Retinal pigment epithelial cell (primary cell): ENCODE measurements at regions not wholly inside any gene's neighbourhood (a gene's known extent, or its start where the extent isn't known, plus 50 kb on each side); places are given as distances from the start of the nearest gene placed in this dataset.

ENCODE experiments used
- DNase-seq: peaks from one replicate; pipeline ENCODE4 v3.0.0-alpha.2; 2010; ENCODE audit warnings: low read depth
- H3K4me3 ChIP-seq: 2 replicates; pipeline ENCODE4 v1.5.1; 2011; ENCODE audit warnings: mild to moderate bottlenecking, low read length, control low read depth, moderate library complexity
- TF ChIP-seq, protein P1 (sequence below): conservative IDR thresholded peaks from 2 replicates; pipeline ENCODE4 v1.5.1; 2011; ENCODE audit warnings: low read depth, low read length, control low read depth, inconsistent platforms

DNA sequence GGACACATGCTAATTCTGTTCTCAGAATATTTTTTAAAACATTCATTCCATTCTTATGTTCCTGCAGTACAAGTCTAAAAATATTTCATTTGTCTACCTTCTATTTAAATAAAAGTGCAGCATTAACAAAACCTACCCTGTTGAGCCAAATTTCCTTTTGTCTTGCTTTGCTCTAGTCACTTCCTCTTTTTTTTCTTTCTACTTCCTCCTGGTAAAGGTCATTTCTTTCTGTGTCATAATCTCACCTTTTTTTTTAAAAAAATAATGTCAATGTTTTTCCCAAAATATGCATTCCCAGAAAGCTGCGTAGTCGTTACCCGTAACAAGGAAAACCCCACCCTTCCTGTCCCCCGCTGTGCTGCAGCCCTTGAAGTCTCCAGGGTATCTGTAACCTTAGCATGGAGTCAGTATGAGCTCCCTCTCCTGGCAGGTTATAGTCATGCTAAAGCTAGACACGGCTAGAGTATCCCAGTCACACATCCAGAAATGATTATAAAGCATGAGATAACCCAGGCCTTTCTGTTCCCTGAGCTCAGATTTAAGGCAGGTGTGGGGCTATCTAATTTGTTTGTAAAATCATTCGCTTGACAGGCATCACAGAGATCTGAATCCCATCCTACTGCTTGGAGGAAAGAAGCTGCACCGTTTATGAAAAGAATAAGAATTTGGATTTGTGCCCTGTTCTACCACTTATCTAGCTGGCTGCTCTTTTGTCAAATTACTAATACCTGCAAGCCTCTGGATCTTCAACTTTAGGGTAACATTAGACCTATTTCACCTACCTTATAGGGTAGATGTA is 51.1 kb upstream of the EED start:
- TF ChIP-seq, protein P1, sequence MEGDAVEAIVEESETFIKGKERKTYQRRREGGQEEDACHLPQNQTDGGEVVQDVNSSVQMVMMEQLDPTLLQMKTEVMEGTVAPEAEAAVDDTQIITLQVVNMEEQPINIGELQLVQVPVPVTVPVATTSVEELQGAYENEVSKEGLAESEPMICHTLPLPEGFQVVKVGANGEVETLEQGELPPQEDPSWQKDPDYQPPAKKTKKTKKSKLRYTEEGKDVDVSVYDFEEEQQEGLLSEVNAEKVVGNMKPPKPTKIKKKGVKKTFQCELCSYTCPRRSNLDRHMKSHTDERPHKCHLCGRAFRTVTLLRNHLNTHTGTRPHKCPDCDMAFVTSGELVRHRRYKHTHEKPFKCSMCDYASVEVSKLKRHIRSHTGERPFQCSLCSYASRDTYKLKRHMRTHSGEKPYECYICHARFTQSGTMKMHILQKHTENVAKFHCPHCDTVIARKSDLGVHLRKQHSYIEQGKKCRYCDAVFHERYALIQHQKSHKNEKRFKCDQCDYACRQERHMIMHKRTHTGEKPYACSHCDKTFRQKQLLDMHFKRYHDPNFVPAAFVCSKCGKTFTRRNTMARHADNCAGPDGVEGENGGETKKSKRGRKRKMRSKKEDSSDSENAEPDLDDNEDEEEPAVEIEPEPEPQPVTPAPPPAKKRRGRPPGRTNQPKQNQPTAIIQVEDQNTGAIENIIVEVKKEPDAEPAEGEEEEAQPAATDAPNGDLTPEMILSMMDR, result peak; percentile 89
- no peak for DNase-seq
- peak overlapping the region; percentile 33 for H3K4me3 ChIP-seq

GRCh38 chr11:86192519-86193257 is 51.9 kb upstream of the EED start:
- TF ChIP-seq, protein P1, result no peak
- no peak for DNase-seq
- H3K4me3 ChIP-seq, result no peak overlapping the region

- DNase-seq, result no peak
- TF ChIP-seq, protein P1, result no peak
Observed at GRCh38 chr11:86191874-86192273, 52.7 kb upstream of the EED start.

DNA sequence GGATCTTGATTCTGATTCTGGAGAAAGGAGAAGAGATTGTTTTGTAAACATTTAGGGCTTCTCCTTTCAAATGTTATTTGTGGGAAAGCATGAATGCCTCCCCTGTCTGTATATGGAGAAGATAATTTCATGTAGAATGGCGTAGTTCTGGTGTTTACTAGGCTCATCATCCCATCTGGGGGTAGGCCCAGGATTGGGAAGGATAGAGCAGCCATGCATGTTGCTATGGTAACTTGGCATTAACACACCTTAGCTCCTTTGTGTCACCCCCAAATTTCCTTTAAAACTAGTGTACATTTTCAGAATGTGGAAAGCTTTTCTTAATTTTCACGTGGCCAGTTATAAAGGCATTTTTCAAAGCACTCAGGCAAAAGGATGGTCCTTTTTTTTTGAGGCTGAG is 57.5 kb upstream of the EED start:
- DNase-seq, result no peak
- TF ChIP-seq, protein P1, result no peak
- H3K4me3 ChIP-seq, result no peak overlapping the region

More at GRCh38 chr11:86191874-86192273, 52.7 kb upstream of the EED start:
- no peak overlapping the region for H3K4me3 ChIP-seq

DNA sequence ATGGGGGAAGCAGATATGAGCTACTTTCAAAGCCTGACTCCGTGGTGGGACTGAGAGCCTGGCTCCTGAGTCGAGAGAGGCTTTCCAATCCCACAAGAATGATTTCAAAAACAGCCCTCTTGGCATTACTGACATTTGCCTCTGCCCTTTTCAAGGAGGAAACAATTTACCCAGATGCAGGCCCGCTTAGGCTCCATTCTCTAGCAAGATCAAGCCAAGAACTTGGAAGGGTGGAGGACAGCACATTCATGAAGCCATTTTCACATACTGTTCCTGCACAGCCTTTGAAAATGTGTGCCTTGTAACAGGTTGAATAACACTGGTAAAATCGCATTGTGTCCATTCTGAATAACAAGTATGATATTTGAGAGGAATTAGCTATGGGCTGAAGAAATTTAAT is 58.2 kb upstream of the EED start:
- TF ChIP-seq, protein P1, result no peak
- H3K4me3 ChIP-seq, result no peak overlapping the region
- DNase-seq, result no peak

GRCh38 chr11:86185381-86185750 is 59.2 kb upstream of the EED start:
- no peak for DNase-seq
- no peak overlapping the region for H3K4me3 ChIP-seq
- TF ChIP-seq, protein P1, result no peak

DNA sequence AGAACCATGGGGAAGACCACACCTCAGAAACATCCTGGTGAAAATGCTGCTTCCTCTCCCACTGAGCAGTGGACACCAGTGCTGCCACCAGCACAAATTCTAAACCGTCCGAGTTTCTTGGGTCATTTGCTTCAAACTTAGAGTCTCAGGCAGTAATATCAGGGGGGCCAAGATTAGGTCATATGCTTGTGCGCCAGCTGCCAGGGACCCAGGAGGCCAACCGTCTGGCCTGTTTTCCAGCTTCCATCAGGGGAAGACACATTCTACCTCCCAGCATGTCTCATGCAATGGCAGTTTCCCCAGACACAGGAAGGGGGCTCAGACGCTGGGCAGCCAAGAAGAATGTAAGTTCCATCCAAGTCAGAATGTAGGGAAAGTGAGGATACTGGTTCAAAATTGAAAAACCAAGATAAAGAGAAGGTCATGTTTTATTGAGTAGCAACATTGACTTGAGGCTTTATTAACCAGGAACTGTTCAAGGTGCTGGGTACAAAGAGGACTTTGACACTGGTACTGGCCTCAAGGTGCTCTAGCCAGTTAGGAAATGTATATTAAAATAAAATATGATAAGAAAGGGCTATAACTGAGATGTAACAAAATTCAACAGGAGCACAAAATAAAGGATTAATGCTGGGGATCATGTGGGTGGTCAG is 59.7 kb upstream of the EED start:
- H3K4me3 ChIP-seq, result no peak overlapping the region
- DNase-seq, result no peak
- TF ChIP-seq, protein P1, result no peak
